T-helper 2 cell treated with Interferon-gamma antibody and Interleukin-4, amounts not matched to agents 5 μg/mL and 100 μg/mL, for 36 hours (primary cell): ENCODE measurements at regions not wholly inside any gene's neighbourhood (a gene's known extent, or its start where the extent isn't known, plus 50 kb on each side); places are given as distances from the start of the nearest gene placed in this dataset.
A peak's percentile ranks its signal among the peaks of the same experiment; 100 is the strongest.

ENCODE experiments used
- DNase-seq: peaks from one replicate; pipeline ENCODE4 v3.0.0; 2021; ENCODE audit warnings: low spot score
- H3K27ac Mint-ChIP-seq: one replicate; pipeline ENCODE4 v1.8.0; 2021; ENCODE audit warnings: mild to moderate bottlenecking, mixed read lengths
- H3K27me3 Mint-ChIP-seq: one replicate; pipeline ENCODE4 v1.8.0; 2021; ENCODE audit warnings: low read depth, mixed read lengths
- H3K36me3 Mint-ChIP-seq: one replicate; pipeline ENCODE4 v1.8.0; 2021; ENCODE audit warnings: low read depth, mixed read lengths
- H3K4me1 Mint-ChIP-seq: one replicate; pipeline ENCODE4 v1.8.0; 2021; ENCODE audit warnings: low read depth, mixed read lengths
- H3K4me3 Mint-ChIP-seq: one replicate; pipeline ENCODE4 v1.8.0; 2022; ENCODE audit warnings: mild to moderate bottlenecking, moderate library complexity, mixed read lengths
- H3K9me3 Mint-ChIP-seq: one replicate; pipeline ENCODE4 v1.8.0; 2021; ENCODE audit warnings: mixed read lengths

GRCh38 chr9:2465516-2465915 is 156.1 kb upstream of the VLDLR start:
- Mint-ChIP-seq H3K4me1 (no peaks in the 10 kb centered on the region), H3K27ac (no peak overlapping the region), H3K4me3 (no peak overlapping the region), H3K9me3 (peaks cover 4% of the 10 kb centered on the region), H3K36me3 (no peaks in the 10 kb centered on the region), H3K27me3 (peaks cover 6% of the 10 kb centered on the region)
- DNase-seq = no peak

- H3K27me3 Mint-ChIP-seq = peaks cover 8% of the 10 kb centered on the region
- DNase-seq = peak; percentile 5
- no peaks in the 10 kb centered on the region for H3K36me3 Mint-ChIP-seq
- peaks cover 4% of the 10 kb centered on the region for H3K9me3 Mint-ChIP-seq
- no peak overlapping the region for H3K4me3 Mint-ChIP-seq
- no peak overlapping the region for H3K27ac Mint-ChIP-seq
- no peaks in the 10 kb centered on the region for H3K4me1 Mint-ChIP-seq
These were observed 155.6 kb upstream of the VLDLR start for GRCh38 chr9:2465921-2466460.

GRCh38 chr9:2466703-2467102 is 154.9 kb upstream of the VLDLR start:
- H3K9me3 Mint-ChIP-seq = peaks cover 4% of the 10 kb centered on the region
- no peak overlapping the region for H3K4me3 Mint-ChIP-seq
- H3K4me1 Mint-ChIP-seq = no peaks in the 10 kb centered on the region
- H3K27ac Mint-ChIP-seq = no peak overlapping the region
- no peaks in the 10 kb centered on the region for H3K36me3 Mint-ChIP-seq
- H3K27me3 Mint-ChIP-seq = peaks cover 8% of the 10 kb centered on the region
- no peak for DNase-seq

DNA sequence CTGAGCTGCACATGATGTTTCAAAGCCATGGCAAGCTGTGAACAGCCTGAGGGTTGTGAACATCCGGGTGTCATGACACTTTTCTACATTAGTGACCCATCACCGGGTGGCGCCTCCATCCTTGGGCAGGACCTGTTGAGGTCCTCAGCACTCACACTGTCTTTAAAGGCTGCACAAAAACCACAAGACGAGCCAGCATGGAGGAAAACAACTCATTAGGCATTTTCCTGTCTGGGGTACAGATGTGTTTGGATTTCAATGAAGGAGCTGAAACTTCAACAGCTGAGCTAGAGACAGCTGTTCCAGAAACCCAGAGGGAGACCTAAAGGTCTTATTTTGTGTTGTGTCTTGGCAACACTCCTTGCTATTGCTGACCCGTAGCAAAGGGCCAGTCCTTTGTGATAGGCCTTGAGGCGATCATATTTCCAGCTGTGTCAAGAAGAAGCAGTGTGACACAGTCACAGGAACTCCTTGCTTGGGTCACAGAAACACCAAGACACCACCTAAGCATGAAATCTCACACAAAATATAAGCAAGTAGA is 151.8 kb upstream of the VLDLR start:
- H3K27ac Mint-ChIP-seq = no peak overlapping the region
- no peak overlapping the region for H3K4me3 Mint-ChIP-seq

GRCh38 chr9:2473681-2474080 is 147.9 kb upstream of the VLDLR start:
- H3K9me3 Mint-ChIP-seq = no peaks in the 10 kb centered on the region
- H3K36me3 Mint-ChIP-seq = no peaks in the 10 kb centered on the region
- DNase-seq = no peak
- peaks cover 6% of the 10 kb centered on the region for H3K27me3 Mint-ChIP-seq
- H3K4me1 Mint-ChIP-seq = no peaks in the 10 kb centered on the region
- H3K27ac Mint-ChIP-seq = no peak overlapping the region
- H3K4me3 Mint-ChIP-seq = no peak overlapping the region

More for the DNA sequence above, 151.8 kb upstream of the VLDLR start:
- no peak for DNase-seq
- no peaks in the 10 kb centered on the region for H3K36me3 Mint-ChIP-seq
- no peaks in the 10 kb centered on the region for H3K4me1 Mint-ChIP-seq
- peaks cover under 1% of the 10 kb centered on the region for H3K9me3 Mint-ChIP-seq
- H3K27me3 Mint-ChIP-seq = peaks cover 3% of the 10 kb centered on the region

DNA sequence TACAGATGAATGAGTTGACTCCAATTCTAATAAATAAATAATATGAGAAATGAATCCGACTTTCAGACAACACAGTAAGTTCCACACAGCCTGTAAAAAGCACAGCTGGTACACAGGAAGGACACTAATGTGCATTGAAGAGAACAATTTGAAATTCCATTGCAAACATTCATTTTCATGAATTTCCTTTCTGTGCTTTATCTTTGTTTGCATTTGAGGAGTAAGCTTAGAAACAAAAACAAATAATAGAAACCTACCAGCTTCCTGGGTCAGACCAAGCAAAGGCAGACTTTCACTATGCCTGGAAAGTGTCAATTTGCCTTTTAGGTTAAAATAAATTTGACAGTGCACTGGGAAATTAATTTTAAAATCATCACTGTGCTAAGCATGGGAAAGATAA is 143.8 kb upstream of the VLDLR start:
- Mint-ChIP-seq H3K27ac (no peak overlapping the region), H3K27me3 (peaks cover 3% of the 10 kb centered on the region)
- no peak for DNase-seq

GRCh38 chr9:2478421-2478820 is 143.2 kb upstream of the VLDLR start:
- no peak overlapping the region for H3K27ac Mint-ChIP-seq
- no peaks in the 10 kb centered on the region for H3K36me3 Mint-ChIP-seq
- no peaks in the 10 kb centered on the region for H3K4me1 Mint-ChIP-seq
- no peak for DNase-seq
- H3K4me3 Mint-ChIP-seq = no peak overlapping the region
- H3K9me3 Mint-ChIP-seq = no peaks in the 10 kb centered on the region
- peaks cover 3% of the 10 kb centered on the region for H3K27me3 Mint-ChIP-seq

More for the DNA sequence above, 143.8 kb upstream of the VLDLR start:
- no peaks in the 10 kb centered on the region for H3K36me3 Mint-ChIP-seq
- no peaks in the 10 kb centered on the region for H3K9me3 Mint-ChIP-seq
- no peak overlapping the region for H3K4me3 Mint-ChIP-seq
- H3K4me1 Mint-ChIP-seq = no peaks in the 10 kb centered on the region

- H3K4me3 Mint-ChIP-seq = no peak overlapping the region
- no peaks in the 10 kb centered on the region for H3K36me3 Mint-ChIP-seq
- no peak for DNase-seq
- peaks cover 3% of the 10 kb centered on the region for H3K27me3 Mint-ChIP-seq
- H3K9me3 Mint-ChIP-seq = no peaks in the 10 kb centered on the region
- H3K27ac Mint-ChIP-seq = no peak overlapping the region
- no peaks in the 10 kb centered on the region for H3K4me1 Mint-ChIP-seq
These were observed 142.5 kb upstream of the VLDLR start for GRCh38 chr9:2479056-2479565.

- Mint-ChIP-seq H3K9me3 (no peaks in the 10 kb centered on the region), H3K27me3 (peaks cover 3% of the 10 kb centered on the region), H3K36me3 (no peaks in the 10 kb centered on the region), H3K4me3 (no peak overlapping the region), H3K27ac (no peak overlapping the region), H3K4me1 (no peaks in the 10 kb centered on the region)
- no peak for DNase-seq
These were observed 141.2 kb upstream of the VLDLR start for GRCh38 chr9:2480255-2480837.

- no peaks in the 10 kb centered on the region for H3K9me3 Mint-ChIP-seq
- no peak for DNase-seq
- no peaks in the 10 kb centered on the region for H3K4me1 Mint-ChIP-seq
- H3K27ac Mint-ChIP-seq = no peak overlapping the region
- peaks cover 2% of the 10 kb centered on the region for H3K27me3 Mint-ChIP-seq
- H3K4me3 Mint-ChIP-seq = no peak overlapping the region
- H3K36me3 Mint-ChIP-seq = no peaks in the 10 kb centered on the region
These were observed 140.4 kb upstream of the VLDLR start for GRCh38 chr9:2481216-2481615.

DNA sequence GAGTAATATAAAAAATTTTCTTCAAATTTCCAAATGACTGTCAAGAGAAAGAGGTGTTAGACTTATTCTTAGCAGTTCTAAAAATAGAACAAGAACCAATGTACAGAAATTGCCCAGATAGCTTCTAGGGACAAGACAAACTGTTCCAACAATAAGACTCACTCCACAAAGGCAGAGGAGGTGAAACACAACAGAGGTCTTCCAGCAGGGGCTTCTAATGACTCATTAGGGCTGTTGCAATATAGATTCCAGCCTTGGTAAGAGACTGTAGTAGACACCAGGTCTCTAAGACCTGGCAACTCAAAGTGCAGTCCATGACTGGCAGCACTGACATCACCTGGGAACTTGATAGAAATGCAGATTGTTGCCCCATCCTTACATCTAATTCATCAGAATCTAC is 134.6 kb upstream of the VLDLR start:
- Mint-ChIP-seq H3K4me3 (no peak overlapping the region), H3K36me3 (no peaks in the 10 kb centered on the region), H3K4me1 (no peaks in the 10 kb centered on the region), H3K9me3 (no peaks in the 10 kb centered on the region), H3K27ac (no peak overlapping the region), H3K27me3 (peaks cover 4% of the 10 kb centered on the region)
- DNase-seq = no peak

- DNase-seq = no peak
- Mint-ChIP-seq H3K4me1 (no peaks in the 10 kb centered on the region), H3K27ac (no peak overlapping the region), H3K9me3 (no peaks in the 10 kb centered on the region), H3K27me3 (peaks cover 2% of the 10 kb centered on the region), H3K4me3 (no peak overlapping the region), H3K36me3 (no peaks in the 10 kb centered on the region)
These were observed 131.7 kb upstream of the VLDLR start for GRCh38 chr9:2489838-2490314.

DNA sequence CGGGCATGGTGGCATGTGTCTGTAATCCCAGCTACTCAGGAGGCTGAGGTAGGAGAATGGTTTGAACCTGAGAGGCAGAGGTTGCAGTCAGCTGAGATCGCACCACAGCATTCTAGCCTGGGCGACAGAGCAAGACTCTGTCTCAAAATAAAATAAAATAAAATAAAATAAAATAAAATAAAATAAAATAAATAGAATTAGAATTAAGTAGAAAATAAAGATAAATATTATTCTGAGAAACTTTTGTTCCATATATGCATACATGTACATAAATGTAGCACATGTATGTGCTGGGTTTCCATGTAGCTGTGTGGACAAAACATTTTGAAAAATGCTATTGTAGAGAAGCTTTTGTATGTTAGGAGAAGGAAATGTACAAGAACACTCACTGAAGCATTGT is 129.4 kb upstream of the VLDLR start:
- no peak for DNase-seq
- Mint-ChIP-seq H3K4me3 (no peak overlapping the region), H3K27ac (no peak overlapping the region), H3K4me1 (no peaks in the 10 kb centered on the region), H3K36me3 (no peaks in the 10 kb centered on the region), H3K27me3 (peaks cover 2% of the 10 kb centered on the region), H3K9me3 (no peaks in the 10 kb centered on the region)

GRCh38 chr9:2493109-2493508 is 128.5 kb upstream of the VLDLR start:
- no peak overlapping the region for H3K4me3 Mint-ChIP-seq
- no peaks in the 10 kb centered on the region for H3K4me1 Mint-ChIP-seq
- no peaks in the 10 kb centered on the region for H3K9me3 Mint-ChIP-seq
- no peak for DNase-seq
- H3K27ac Mint-ChIP-seq = no peak overlapping the region
- no peaks in the 10 kb centered on the region for H3K36me3 Mint-ChIP-seq
- H3K27me3 Mint-ChIP-seq = peaks cover 2% of the 10 kb centered on the region
